ENCODE measurements at regions not wholly inside any gene's neighbourhood (a gene's known extent, or its start where the extent isn't known, plus 50 kb on each side); places are given as distances from the start of the nearest gene placed in this dataset.

- no peak overlapping the region for H3K4me3 ChIP-seq (replicated peaks; ENCODE audit: low read depth, low read length)
- no peak for DNase-seq (ENCODE audit: extremely low read depth, low read depth)
- no peak for TF ChIP-seq CTCF (IDR thresholded peaks at IDR 0.05; ENCODE audit: low read depth, low read length, missing control alignments)
Measured at GRCh38 chr2:215505044-215505786, 69.3 kb upstream of the FN1 start.

- TF ChIP-seq CTCF (IDR thresholded peaks at IDR 0.05; ENCODE audit: low read depth, low read length, missing control alignments), result no peak
- H3K4me3 ChIP-seq (replicated peaks; ENCODE audit: low read depth, low read length), result no peak overlapping the region
- DNase-seq (ENCODE audit: extremely low read depth, low read depth), result no peak
Measured at GRCh38 chr2:215504547-215504946, 68.7 kb upstream of the FN1 start.

GRCh38 chr2:215503381-215503780 is 67.5 kb upstream of the FN1 start:
- H3K4me3 ChIP-seq (replicated peaks; ENCODE audit: low read depth, low read length), result no peak overlapping the region
- peak; percentile 36 for DNase-seq (ENCODE audit: extremely low read depth, low read depth)
- TF ChIP-seq CTCF (IDR thresholded peaks at IDR 0.05; ENCODE audit: low read depth, low read length, missing control alignments), result no peak

- DNase-seq (ENCODE audit: extremely low read depth, low read depth), result no peak
- TF ChIP-seq CTCF (IDR thresholded peaks at IDR 0.05; ENCODE audit: low read depth, low read length, missing control alignments), result no peak
- H3K4me3 ChIP-seq (replicated peaks; ENCODE audit: low read depth, low read length), result no peak overlapping the region
Measured at GRCh38 chr2:215500466-215500865, 64.6 kb upstream of the FN1 start.

- no peak for TF ChIP-seq CTCF (IDR thresholded peaks at IDR 0.05; ENCODE audit: low read depth, low read length, missing control alignments)
- no peak for DNase-seq (ENCODE audit: extremely low read depth, low read depth)
- H3K4me3 ChIP-seq (replicated peaks; ENCODE audit: low read depth, low read length), result no peak overlapping the region
Measured at GRCh38 chr2:215499331-215499730, 63.5 kb upstream of the FN1 start.

- DNase-seq (ENCODE audit: extremely low read depth, low read depth), result no peak
- no peak for TF ChIP-seq CTCF (IDR thresholded peaks at IDR 0.05; ENCODE audit: low read depth, low read length, missing control alignments)
Measured at GRCh38 chr2:215498431-215498830, 62.6 kb upstream of the FN1 start.

GRCh38 chr2:215493376-215493775 is 57.5 kb upstream of the FN1 start:
- no peak overlapping the region for H3K4me3 ChIP-seq (replicated peaks; ENCODE audit: low read depth, low read length)
- no peak for TF ChIP-seq CTCF (IDR thresholded peaks at IDR 0.05; ENCODE audit: low read depth, low read length, missing control alignments)
- DNase-seq (ENCODE audit: extremely low read depth, low read depth), result no peak

More at GRCh38 chr2:215498431-215498830, 62.6 kb upstream of the FN1 start:
- no peak overlapping the region for H3K4me3 ChIP-seq (replicated peaks; ENCODE audit: low read depth, low read length)
